ENCODE measurements at regions not wholly inside any gene's neighbourhood (a gene's known extent, or its start where the extent isn't known, plus 50 kb on each side); places are given as distances from the start of the nearest gene placed in this dataset.

- no peak for ATAC-seq
Measured at GRCh38 chr18:27750923-27751322, 426.0 kb downstream of the CDH2 start.

GRCh38 chr18:27750014-27750413, 426.9 kb downstream of the CDH2 start:
- ATAC-seq: no peak

GRCh38 chr18:27749194-27749593, 427.7 kb downstream of the CDH2 start:
- no peak for ATAC-seq

- no peak for ATAC-seq
Measured at GRCh38 chr18:27746241-27746640, 430.7 kb downstream of the CDH2 start.

- no peak for ATAC-seq
Measured at GRCh38 chr18:27735117-27735516, 441.8 kb downstream of the CDH2 start.

- ATAC-seq: no peak
Measured at GRCh38 chr18:27731211-27731610, 445.7 kb downstream of the CDH2 start.

- no peak for ATAC-seq
Measured at GRCh38 chr18:27728659-27729058, 448.3 kb downstream of the CDH2 start.

GRCh38 chr18:27724362-27724761, 452.6 kb downstream of the CDH2 start:
- ATAC-seq: no peak

GRCh38 chr18:27723168-27723567, 453.8 kb downstream of the CDH2 start:
- ATAC-seq: no peak

GRCh38 chr18:27719680-27720079, 457.2 kb downstream of the CDH2 start:
- no peak for ATAC-seq

GRCh38 chr18:27717816-27718215, 459.1 kb downstream of the CDH2 start:
- no peak for ATAC-seq

GRCh38 chr18:27717250-27717649, 459.7 kb downstream of the CDH2 start:
- no peak for ATAC-seq

- ATAC-seq: no peak
Measured at GRCh38 chr18:27715751-27716150, 461.2 kb downstream of the CDH2 start.

- no peak for ATAC-seq
Measured at GRCh38 chr18:27713738-27714095, 463.2 kb downstream of the CDH2 start.

- no peak for ATAC-seq
Measured at GRCh38 chr18:27713037-27713737, 463.7 kb downstream of the CDH2 start.

- ATAC-seq: no peak
Measured at GRCh38 chr18:27712066-27712465, 464.9 kb downstream of the CDH2 start.

- no peak for ATAC-seq
Measured at GRCh38 chr18:27711382-27711781, 465.5 kb downstream of the CDH2 start.

GRCh38 chr18:27709344-27709743, 467.6 kb downstream of the CDH2 start:
- ATAC-seq: no peak

- no peak for ATAC-seq
Measured at GRCh38 chr18:27707201-27707600, 469.7 kb downstream of the CDH2 start.

- ATAC-seq: no peak
Measured at GRCh38 chr18:27704736-27705361, 472.1 kb downstream of the CDH2 start.

- no peak for ATAC-seq
Measured at GRCh38 chr18:27699137-27699536, 477.8 kb downstream of the CDH2 start.

- no peak for ATAC-seq
Measured at GRCh38 chr18:27696148-27696547, 480.8 kb downstream of the CDH2 start.

GRCh38 chr18:27695503-27695902, 481.4 kb downstream of the CDH2 start:
- ATAC-seq: no peak

GRCh38 chr18:27695052-27695451, 481.9 kb downstream of the CDH2 start:
- ATAC-seq: no peak

GRCh38 chr18:27688581-27688980, 488.3 kb downstream of the CDH2 start:
- no peak for ATAC-seq
